Activated naive CD4-positive, alpha-beta T cell treated with anti-CD3 and anti-CD28 coated beads, Interleukin-2, amount 10 ng/mL, durations not matched to agents 7 days and 5 days (primary cell): ENCODE measurements at regions not wholly inside any gene's neighbourhood (a gene's known extent, or its start where the extent isn't known, plus 50 kb on each side); places are given as distances from the start of the nearest gene placed in this dataset.

Source experiments
- CTCF ChIA-PET: fragments of 350-600 bp; sonication (Branson Sonifier 250); formaldehyde crosslinking; loops from one replicate; lab custom pipeline; 2021; ENCODE audit warnings: antibody characterized with exemption; lab: Charles Lee
- DNase-seq: peaks from one replicate; pipeline ENCODE4 v3.0.0-alpha.2; 2020
- H3K27ac Mint-ChIP-seq: one replicate; pipeline ENCODE4 v1.8.0; 2021; ENCODE audit warnings: mild to moderate bottlenecking, moderate library complexity, mixed read lengths
- H3K27me3 Mint-ChIP-seq: one replicate; pipeline ENCODE4 v1.8.0; 2021; ENCODE audit warnings: mild to moderate bottlenecking, mixed read lengths
- H3K36me3 Mint-ChIP-seq: one replicate; pipeline ENCODE4 v1.8.0; 2021; ENCODE audit warnings: mixed read lengths
- H3K4me1 Mint-ChIP-seq: one replicate; pipeline ENCODE4 v1.8.0; 2021; ENCODE audit warnings: mixed read lengths
- H3K4me3 Mint-ChIP-seq: one replicate; pipeline ENCODE4 v1.8.0; 2021; ENCODE audit warnings: mild to moderate bottlenecking, moderate library complexity, mixed read lengths
- H3K9me3 Mint-ChIP-seq: one replicate; pipeline ENCODE4 v1.8.0; 2021; ENCODE audit warnings: mixed read lengths

GRCh38 chr13:76697288-76697687, 188.9 kb downstream of the KCTD12 start:
- no peaks in the 10 kb centered on the region for H3K9me3 Mint-ChIP-seq
- no peak overlapping the region for H3K4me3 Mint-ChIP-seq
- H3K27ac Mint-ChIP-seq = no peak overlapping the region
- no peaks in the 10 kb centered on the region for H3K36me3 Mint-ChIP-seq
- H3K4me1 Mint-ChIP-seq = no peaks in the 10 kb centered on the region
- H3K27me3 Mint-ChIP-seq = peaks cover 4% of the 10 kb centered on the region
- no peak for DNase-seq
- CTCF ChIA-PET = no interaction called here

GRCh38 chr13:76696370-76696769, 189.8 kb downstream of the KCTD12 start:
- Mint-ChIP-seq H3K4me3 (no peak overlapping the region), H3K36me3 (no peaks in the 10 kb centered on the region), H3K27ac (no peak overlapping the region), H3K4me1 (no peaks in the 10 kb centered on the region), H3K9me3 (no peaks in the 10 kb centered on the region), H3K27me3 (peaks cover 4% of the 10 kb centered on the region)
- DNase-seq = no peak
- CTCF ChIA-PET = no interaction called here

GRCh38 chr13:76693086-76693485, 193.1 kb downstream of the KCTD12 start:
- CTCF ChIA-PET = no interaction called here

GRCh38 chr13:76692346-76692745, 193.9 kb downstream of the KCTD12 start:
- H3K4me3 Mint-ChIP-seq = no peak overlapping the region
- CTCF ChIA-PET = no interaction called here

More at GRCh38 chr13:76693086-76693485, 193.1 kb downstream of the KCTD12 start:
- Mint-ChIP-seq H3K27me3 (peaks cover 9% of the 10 kb centered on the region), H3K9me3 (no peaks in the 10 kb centered on the region), H3K27ac (no peak overlapping the region), H3K4me1 (no peaks in the 10 kb centered on the region), H3K36me3 (no peaks in the 10 kb centered on the region), H3K4me3 (no peak overlapping the region)
- DNase-seq = no peak

GRCh38 chr13:76690611-76691010, 195.6 kb downstream of the KCTD12 start:
- peaks cover 5% of the 10 kb centered on the region for H3K27me3 Mint-ChIP-seq
- CTCF ChIA-PET = no interaction called here
- no peak overlapping the region for H3K27ac Mint-ChIP-seq
- no peaks in the 10 kb centered on the region for H3K9me3 Mint-ChIP-seq
- no peaks in the 10 kb centered on the region for H3K36me3 Mint-ChIP-seq
- no peak for DNase-seq
- no peak overlapping the region for H3K4me3 Mint-ChIP-seq
- H3K4me1 Mint-ChIP-seq = no peaks in the 10 kb centered on the region

More at GRCh38 chr13:76692346-76692745, 193.9 kb downstream of the KCTD12 start:
- H3K4me1 Mint-ChIP-seq = no peaks in the 10 kb centered on the region
- H3K27ac Mint-ChIP-seq = no peak overlapping the region
- H3K36me3 Mint-ChIP-seq = no peaks in the 10 kb centered on the region
- H3K9me3 Mint-ChIP-seq = no peaks in the 10 kb centered on the region
- H3K27me3 Mint-ChIP-seq = peaks cover 9% of the 10 kb centered on the region
- DNase-seq = no peak

- H3K27ac Mint-ChIP-seq = no peak overlapping the region
- CTCF ChIA-PET = no interaction called here
- no peak overlapping the region for H3K4me3 Mint-ChIP-seq
- H3K4me1 Mint-ChIP-seq = no peaks in the 10 kb centered on the region
- no peak for DNase-seq
- no peaks in the 10 kb centered on the region for H3K9me3 Mint-ChIP-seq
- peaks cover 5% of the 10 kb centered on the region for H3K27me3 Mint-ChIP-seq
- H3K36me3 Mint-ChIP-seq = no peaks in the 10 kb centered on the region
These were observed 198.7 kb downstream of the KCTD12 start for GRCh38 chr13:76687467-76687866.

GRCh38 chr13:76685938-76686337, 200.3 kb downstream of the KCTD12 start:
- Mint-ChIP-seq H3K9me3 (no peaks in the 10 kb centered on the region), H3K4me1 (no peaks in the 10 kb centered on the region), H3K27ac (no peak overlapping the region), H3K4me3 (no peak overlapping the region), H3K27me3 (peaks cover 5% of the 10 kb centered on the region), H3K36me3 (no peaks in the 10 kb centered on the region)
- CTCF ChIA-PET = no interaction called here
- no peak for DNase-seq

- H3K27me3 Mint-ChIP-seq = no peaks in the 10 kb centered on the region
- H3K4me1 Mint-ChIP-seq = no peaks in the 10 kb centered on the region
- no peak overlapping the region for H3K27ac Mint-ChIP-seq
- H3K36me3 Mint-ChIP-seq = no peaks in the 10 kb centered on the region
- DNase-seq = no peak
- no peak overlapping the region for H3K4me3 Mint-ChIP-seq
- CTCF ChIA-PET = no interaction called here
- no peaks in the 10 kb centered on the region for H3K9me3 Mint-ChIP-seq
These were observed 201.9 kb downstream of the KCTD12 start for GRCh38 chr13:76684336-76684735.

GRCh38 chr13:76683854-76684253, 202.4 kb downstream of the KCTD12 start:
- no peaks in the 10 kb centered on the region for H3K4me1 Mint-ChIP-seq
- no peak overlapping the region for H3K4me3 Mint-ChIP-seq
- H3K27ac Mint-ChIP-seq = no peak overlapping the region
- no peaks in the 10 kb centered on the region for H3K9me3 Mint-ChIP-seq
- CTCF ChIA-PET = no interaction called here
- DNase-seq = no peak
- no peaks in the 10 kb centered on the region for H3K36me3 Mint-ChIP-seq
- H3K27me3 Mint-ChIP-seq = no peaks in the 10 kb centered on the region

- no peak overlapping the region for H3K4me3 Mint-ChIP-seq
- no peak for DNase-seq
- no peaks in the 10 kb centered on the region for H3K27me3 Mint-ChIP-seq
- H3K4me1 Mint-ChIP-seq = no peaks in the 10 kb centered on the region
- CTCF ChIA-PET = no interaction called here
- no peak overlapping the region for H3K27ac Mint-ChIP-seq
- H3K9me3 Mint-ChIP-seq = no peaks in the 10 kb centered on the region
- H3K36me3 Mint-ChIP-seq = no peaks in the 10 kb centered on the region
These were observed 203.0 kb downstream of the KCTD12 start for GRCh38 chr13:76683168-76683567.

- Mint-ChIP-seq H3K27me3 (no peaks in the 10 kb centered on the region), H3K9me3 (no peaks in the 10 kb centered on the region), H3K4me3 (no peak overlapping the region), H3K27ac (no peak overlapping the region), H3K36me3 (no peaks in the 10 kb centered on the region), H3K4me1 (no peaks in the 10 kb centered on the region)
- DNase-seq = no peak
- CTCF ChIA-PET = no interaction called here
These were observed 206.1 kb downstream of the KCTD12 start for GRCh38 chr13:76680112-76680511.

- DNase-seq = no peak
- Mint-ChIP-seq H3K27ac (no peak overlapping the region), H3K4me1 (no peaks in the 10 kb centered on the region), H3K9me3 (no peaks in the 10 kb centered on the region), H3K4me3 (no peak overlapping the region), H3K27me3 (no peaks in the 10 kb centered on the region), H3K36me3 (no peaks in the 10 kb centered on the region)
- CTCF ChIA-PET = interaction anchor here (1.1 kb wide), 1 partner anchor 9 kb away, joined by 5 read pairs; no protein-coding TSS in a partner anchor
These were observed 209.2 kb downstream of the KCTD12 start for GRCh38 chr13:76677043-76677442.

- H3K4me1 Mint-ChIP-seq = no peaks in the 10 kb centered on the region
- no peak overlapping the region for H3K4me3 Mint-ChIP-seq
- H3K27me3 Mint-ChIP-seq = no peaks in the 10 kb centered on the region
- no peak overlapping the region for H3K27ac Mint-ChIP-seq
- H3K9me3 Mint-ChIP-seq = no peaks in the 10 kb centered on the region
- no peak for DNase-seq
- CTCF ChIA-PET = no interaction called here
- no peaks in the 10 kb centered on the region for H3K36me3 Mint-ChIP-seq
These were observed 213.8 kb downstream of the KCTD12 start for GRCh38 chr13:76672420-76672819.

GRCh38 chr13:76668716-76669115, 217.5 kb downstream of the KCTD12 start:
- no peak for DNase-seq
- Mint-ChIP-seq H3K27ac (no peak overlapping the region), H3K4me1 (no peaks in the 10 kb centered on the region), H3K27me3 (no peaks in the 10 kb centered on the region), H3K9me3 (no peaks in the 10 kb centered on the region), H3K4me3 (no peak overlapping the region), H3K36me3 (no peaks in the 10 kb centered on the region)
- CTCF ChIA-PET = interaction anchor here (0.9 to 1.8 kb wide), 4 partner anchors 8 to 235 kb away, joined by 3 to 5 read pairs (median 4); no protein-coding TSS in a partner anchor

- DNase-seq = no peak
- CTCF ChIA-PET = interaction anchor here (0.9 to 1.8 kb wide), 4 partner anchors 9 to 236 kb away, joined by 3 to 5 read pairs (median 4); no protein-coding TSS in a partner anchor
- no peaks in the 10 kb centered on the region for H3K27me3 Mint-ChIP-seq
- no peak overlapping the region for H3K4me3 Mint-ChIP-seq
- H3K4me1 Mint-ChIP-seq = no peaks in the 10 kb centered on the region
- no peak overlapping the region for H3K27ac Mint-ChIP-seq
- no peaks in the 10 kb centered on the region for H3K9me3 Mint-ChIP-seq
- no peaks in the 10 kb centered on the region for H3K36me3 Mint-ChIP-seq
These were observed 218.1 kb downstream of the KCTD12 start for GRCh38 chr13:76668141-76668540.
